ENCODE measurements at regions not wholly inside any gene's neighbourhood (a gene's known extent, or its start where the extent isn't known, plus 50 kb on each side); places are given as distances from the start of the nearest gene placed in this dataset.

GRCh38 chr16:72501739-72502593 is 330.0 kb upstream of the PMFBP1 start:
- Histone ChIP-seq H3K79me2 (ENCODE audit: insufficient read depth, low read length) (no peaks in the 10 kb centered on the region), H3K9me3 (ENCODE audit: control insufficient read depth in 1 of 2, insufficient read depth in 1 of 2, low read depth in 1 of 2, low read length in 2 of 2) (no peaks in the 10 kb centered on the region), H3K27me3 (ENCODE audit: insufficient read depth, low read length) (no peaks in the 10 kb centered on the region), H2AFZ (ENCODE audit: low read depth, low read length, poor library complexity, severe bottlenecking) (no peak overlapping the region), H3K36me3 (ENCODE audit: control insufficient read depth in 1 of 2, insufficient read depth in 2 of 2, low read length in 2 of 2) (no peaks in the 10 kb centered on the region), H4K20me1 (ENCODE audit: insufficient read depth) (no peaks in the 10 kb centered on the region; the same call in 1 of the 2 replicates), H3K4me3 (replicated peaks in 1 of 2; ENCODE audit: low read depth in 1 of 2, low read length in 2 of 2) (no peak overlapping the region), H3K4me1 (ENCODE audit: control insufficient read depth in 1 of 2, insufficient read depth in 2 of 2, low read length in 2 of 2) (no peaks in the 10 kb centered on the region), H3K9me2 (ENCODE audit: insufficient read depth) (no peaks in the 10 kb centered on the region), H3K27ac (ENCODE audit: low read depth, low read length) (no peak overlapping the region), H3K4me2 (ENCODE audit: low read length) (no peak overlapping the region), H3K9ac (ENCODE audit: low read length) (no peak overlapping the region)
- no peak for TF ChIP-seq ATF3 (IDR thresholded peaks at IDR 0.05)
- TF ChIP-seq REST (IDR thresholded peaks at IDR 0.05; ENCODE audit: low read depth): no peak
- TF ChIP-seq MAX (IDR thresholded peaks at IDR 0.05): 0 out of 2 replicates have a peak, but pooled peaks have one; percentile 15
- peak; percentile 71 to 93 (median 85); a peak in 5 of 6 replicates for TF ChIP-seq CTCF (IDR thresholded peaks at IDR 0.05 in 2 of 3, conservative IDR thresholded peaks at IDR 0.05 in 1 of 3; ENCODE audit: borderline replicate concordance in 1 of 3, insufficient read depth in 1 of 3, low read depth in 2 of 3, low read length in 2 of 3)
- TF ChIP-seq YY1 (IDR thresholded peaks at IDR 0.05; ENCODE audit: extremely low read depth, insufficient replicate concordance, low read depth, low read length): peak; percentile 39
- TF ChIP-seq SIN3A (IDR thresholded peaks at IDR 0.05; ENCODE audit: low read depth): no peak
- TF ChIP-seq FOSL1 (IDR thresholded peaks at IDR 0.05; ENCODE audit: low read depth): no peak
- TF ChIP-seq ZFX (IDR thresholded peaks at IDR 0.05): no peak
- TF ChIP-seq ELF1 (IDR thresholded peaks at IDR 0.05; ENCODE audit: borderline replicate concordance, low read depth): no peak
- TF ChIP-seq EGR1 (IDR thresholded peaks at IDR 0.05; ENCODE audit: low read depth): no peak
- no peak for TF ChIP-seq EZH2 (IDR thresholded peaks at IDR 0.05)
- no peak for TF ChIP-seq SRF (IDR thresholded peaks at IDR 0.05; ENCODE audit: low read depth)
- TF ChIP-seq SP1 (IDR thresholded peaks at IDR 0.05; ENCODE audit: low read depth): no peak
- TF ChIP-seq CEBPB (IDR thresholded peaks at IDR 0.05; ENCODE audit: low read depth): no peak
- no peak for TF ChIP-seq ZBTB33 (IDR thresholded peaks at IDR 0.05; ENCODE audit: extremely low read depth, insufficient replicate concordance, low read length)
- no peak for TF ChIP-seq ZNF274 (IDR thresholded peaks at IDR 0.05; ENCODE audit: low read depth, low read length)
- TF ChIP-seq RAD21 (IDR thresholded peaks at IDR 0.05; ENCODE audit: low read depth): peak; percentile 93
- ChIA-PET RAD21 (ENCODE audit: low non-redundant PET in 1 of 2, low total read pairs in 2 of 2, uncharacterized antibody in 2 of 2, unreplicated experiment in 2 of 2) (interaction anchor here in 1 of 2 experiments (1.2 kb wide), 1 partner anchor 1377 kb away, joined by 6 read pairs; no protein-coding TSS in a partner anchor), POLR2A (no interaction called here), CTCF (interaction anchor here (0.8 to 1.7 kb wide), 5 partner anchors 331 to 1773 kb away, joined by 3 to 6 read pairs (median 3); no protein-coding TSS in a partner anchor)
- intact Hi-C loops (cut with micrococcal nuclease): loop anchor here (2.0 to 10.0 kb wide), 7 partner anchors 330 to 1773 kb away; no protein-coding TSS in a partner anchor
- BruUV-seq (replicated peaks): no TSS peak
- ATAC-seq: peak; percentile 93
- DNase-seq (ENCODE audit: low read depth, low spot score): peak; percentile 56

Data from HCT116 (cell line).